ENCODE measurements at regions not wholly inside any gene's neighbourhood (a gene's known extent, or its start where the extent isn't known, plus 50 kb on each side); places are given as distances from the start of the nearest gene placed in this dataset.
"Not testable (repeated sequence)": the region's sequence is repeated elsewhere in the genome, so short reads cannot be mapped to it uniquely, and the experiment has no call there.

DNA sequence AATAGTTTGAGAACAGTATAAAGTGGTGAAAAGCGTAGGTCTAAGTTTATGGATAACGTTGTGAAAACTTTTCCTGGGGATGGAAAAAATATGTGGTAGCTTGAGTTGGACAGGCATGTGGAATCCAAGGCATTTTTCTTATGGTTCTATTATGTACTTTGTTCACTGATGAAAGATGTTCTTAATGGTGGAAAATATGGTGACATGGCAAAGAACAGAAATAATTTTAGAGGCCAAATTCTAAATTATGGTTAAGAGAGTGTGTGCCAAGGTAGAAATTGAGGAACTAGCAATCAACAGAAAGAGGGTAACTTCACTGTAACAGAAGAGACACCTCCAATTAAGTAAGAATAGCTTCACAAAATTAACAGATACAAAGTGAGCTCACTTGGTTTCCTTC is 427.8 kb downstream of the SLC6A15 start:
- Histone ChIP-seq H3K27ac (no peak overlapping the region), H3K9me3 (no peaks in the 10 kb centered on the region), H4K20me1 (no peaks in the 10 kb centered on the region), H3K36me3 (no peaks in the 10 kb centered on the region), H3K4me3 (no peak overlapping the region), H3K4me2 (no peak overlapping the region), H3K4me1 (no peaks in the 10 kb centered on the region), H3K9ac (no peak overlapping the region), H3K27me3 (no peaks in the 10 kb centered on the region)
- no peak for TF ChIP-seq Cebpa-rat (IDR thresholded peaks at IDR 0.05)

DNA sequence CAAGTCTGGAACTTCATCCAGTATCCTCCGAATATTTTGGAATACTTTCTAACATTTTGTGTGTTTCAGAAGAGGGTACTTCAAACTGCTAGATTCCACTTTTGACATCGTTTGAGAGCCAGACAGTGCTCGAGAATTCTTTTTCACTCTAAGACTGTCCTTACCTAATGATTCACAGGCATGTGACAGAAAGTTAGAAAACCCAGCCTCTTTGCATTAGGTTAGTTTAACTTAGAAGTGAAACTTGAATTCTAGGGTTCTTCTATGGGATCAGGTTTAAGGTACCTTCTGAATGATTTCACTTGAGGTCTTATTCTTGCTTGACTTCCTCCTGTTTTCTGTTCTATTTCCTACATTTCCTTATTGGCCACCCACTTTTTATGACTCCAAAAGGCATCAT is 431.8 kb downstream of the SLC6A15 start:
- Histone ChIP-seq H3K4me3 (no peak overlapping the region), H3K27me3 (no peaks in the 10 kb centered on the region), H3K27ac (no peak overlapping the region), H3K4me1 (no peaks in the 10 kb centered on the region), H4K20me1 (no peaks in the 10 kb centered on the region), H3K4me2 (no peak overlapping the region), H3K9me3 (no peaks in the 10 kb centered on the region), H3K36me3 (no peaks in the 10 kb centered on the region), H3K9ac (no peak overlapping the region)
- TF ChIP-seq Cebpa-rat (IDR thresholded peaks at IDR 0.05), result no peak

DNA sequence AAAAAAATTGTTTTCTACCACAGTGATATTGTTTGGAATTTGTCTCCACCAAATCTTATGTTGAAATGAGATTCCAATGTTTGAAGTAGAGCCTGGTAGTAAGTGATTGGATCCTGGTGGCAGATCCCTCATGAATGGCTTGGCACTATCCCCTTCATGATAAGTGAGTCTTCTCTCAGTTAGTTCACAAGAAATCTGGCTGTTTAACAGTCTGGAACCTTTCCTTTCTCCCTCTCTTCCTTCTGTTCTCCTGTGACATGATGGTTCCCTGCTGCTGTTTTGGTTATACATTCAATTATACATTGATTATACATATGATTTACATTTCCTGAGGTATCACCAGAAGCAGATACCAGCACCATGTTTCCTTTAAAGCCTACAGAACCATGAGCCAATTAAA is 442.2 kb downstream of the SLC6A15 start:
- Histone ChIP-seq H3K27ac (no peak overlapping the region), H3K27me3 (no peaks in the 10 kb centered on the region), H3K36me3 (no peaks in the 10 kb centered on the region), H3K9ac (no peak overlapping the region), H3K4me1 (no peaks in the 10 kb centered on the region), H4K20me1 (no peaks in the 10 kb centered on the region), H3K9me3 (no peaks in the 10 kb centered on the region), H3K4me2 (no peak overlapping the region), H3K4me3 (no peak overlapping the region)
- TF ChIP-seq Cebpa-rat (IDR thresholded peaks at IDR 0.05), result no peak

DNA sequence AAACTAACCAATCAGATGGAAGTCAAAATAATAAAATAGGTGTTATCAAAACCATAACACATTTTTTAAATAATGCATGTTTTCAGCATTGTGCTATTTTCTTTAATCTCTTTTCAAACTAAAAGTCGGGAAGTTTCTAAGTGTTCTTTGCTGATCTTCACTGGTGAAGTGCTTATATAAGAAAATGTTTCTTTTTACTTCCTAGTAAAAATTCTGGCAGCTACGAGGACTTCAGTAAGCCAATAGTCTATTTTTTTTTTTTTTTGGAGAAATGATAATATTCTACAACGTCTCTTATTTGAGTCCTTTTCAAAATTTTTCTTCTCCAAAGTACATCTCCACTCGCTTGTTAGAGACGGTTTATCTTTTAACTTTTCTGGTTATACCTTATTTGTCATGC is 448.0 kb downstream of the SLC6A15 start:
- no peak overlapping the region for H3K27ac ChIP-seq
- H3K4me1 ChIP-seq, result no peaks in the 10 kb centered on the region
- no peaks in the 10 kb centered on the region for H3K36me3 ChIP-seq
- TF ChIP-seq Cebpa-rat (IDR thresholded peaks at IDR 0.05), result no peak
- no peak overlapping the region for H3K4me2 ChIP-seq
- no peak overlapping the region for H3K9ac ChIP-seq
- no peaks in the 10 kb centered on the region for H3K9me3 ChIP-seq
- no peaks in the 10 kb centered on the region for H3K27me3 ChIP-seq
- H4K20me1 ChIP-seq, result no peaks in the 10 kb centered on the region
- H3K4me3 ChIP-seq, result no peak overlapping the region

DNA sequence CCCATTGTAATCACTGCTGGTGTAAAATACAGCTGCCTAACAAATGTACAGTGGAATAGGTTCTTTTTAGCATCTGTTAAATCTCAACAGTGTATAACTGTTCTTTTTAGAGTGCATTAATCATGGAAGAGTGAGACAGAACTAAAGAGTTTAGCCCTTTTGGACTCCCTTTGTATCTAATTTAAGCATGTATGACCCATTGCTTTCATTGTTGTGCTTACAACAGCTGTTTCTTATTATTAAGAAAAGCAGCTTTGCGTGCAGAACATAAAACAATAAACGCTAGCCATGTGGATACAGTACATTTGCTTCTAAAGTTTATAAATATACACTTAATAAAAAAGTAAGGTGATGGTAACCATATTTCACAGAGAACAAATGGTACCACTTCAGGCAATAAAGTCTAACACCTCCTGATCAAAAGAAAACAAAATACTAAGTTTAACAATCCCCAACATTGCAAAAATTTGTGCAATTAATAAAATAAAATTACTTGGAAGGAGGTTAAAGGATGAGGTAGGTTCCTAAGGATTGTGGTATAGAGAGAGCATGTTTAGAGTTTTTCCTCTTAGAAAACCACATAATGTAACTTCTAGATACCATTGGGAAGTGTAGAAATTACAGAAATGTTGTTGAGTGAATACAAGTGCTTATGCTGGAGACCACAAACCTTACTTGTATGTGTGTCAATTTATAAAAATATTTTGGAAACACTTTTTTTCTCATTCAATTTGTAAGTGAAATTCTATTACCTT is 448.7 kb downstream of the SLC6A15 start:
- H3K4me1 ChIP-seq, result no peaks in the 10 kb centered on the region
- H3K36me3 ChIP-seq, result no peaks in the 10 kb centered on the region
- no peaks in the 10 kb centered on the region for H3K9me3 ChIP-seq
- H3K27me3 ChIP-seq, result no peaks in the 10 kb centered on the region
- H4K20me1 ChIP-seq, result no peaks in the 10 kb centered on the region
- H3K27ac ChIP-seq, result no peak overlapping the region
- H3K4me2 ChIP-seq, result no peak overlapping the region
- H3K9ac ChIP-seq, result no peak overlapping the region
- no peak overlapping the region for H3K4me3 ChIP-seq
- TF ChIP-seq Cebpa-rat (IDR thresholded peaks at IDR 0.05), result no peak

DNA sequence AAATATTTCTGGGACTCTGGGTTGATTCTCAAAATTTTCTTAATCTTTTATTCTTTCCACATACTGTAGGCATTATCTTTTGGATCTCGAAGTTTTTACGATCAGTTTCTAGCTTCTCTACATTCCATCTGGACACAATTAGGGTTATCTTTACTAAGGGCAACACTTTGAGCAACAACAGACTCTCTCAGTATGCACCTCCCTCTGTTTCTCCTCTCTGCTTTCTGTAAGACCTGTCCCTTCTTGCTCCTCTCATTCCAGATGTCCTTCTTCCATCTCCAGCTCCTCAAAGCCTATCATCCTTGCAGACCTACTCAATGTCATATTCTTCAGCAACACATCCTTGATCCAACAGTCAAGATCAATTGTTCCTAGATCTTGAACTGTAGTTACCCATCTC is 457.0 kb downstream of the SLC6A15 start:
- Histone ChIP-seq H3K4me3 (no peak overlapping the region), H3K27ac (no peak overlapping the region), H3K4me2 (no peak overlapping the region), H3K9me3 (no peaks in the 10 kb centered on the region), H4K20me1 (no peaks in the 10 kb centered on the region), H3K27me3 (no peaks in the 10 kb centered on the region), H3K36me3 (no peaks in the 10 kb centered on the region), H3K4me1 (no peaks in the 10 kb centered on the region), H3K9ac (no peak overlapping the region)
- TF ChIP-seq Cebpa-rat (IDR thresholded peaks at IDR 0.05), result no peak

DNA sequence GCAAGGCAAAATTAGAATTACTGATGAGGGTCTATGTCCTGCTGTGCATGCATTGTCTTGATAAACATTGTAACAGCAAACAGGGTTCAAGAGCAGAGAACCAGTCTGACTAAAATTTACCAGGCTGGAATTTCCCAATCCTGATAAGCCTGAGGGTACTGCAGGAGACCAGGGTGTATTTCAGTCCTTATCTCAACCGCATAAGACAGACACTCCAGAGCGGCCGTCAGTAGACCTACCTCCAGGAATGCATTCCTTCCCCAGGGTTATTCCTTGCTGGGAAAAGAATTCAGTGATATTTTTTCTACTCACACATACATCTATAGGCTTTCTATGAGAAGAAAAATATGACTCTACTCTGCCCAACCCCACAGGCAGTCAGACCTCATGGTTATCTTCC is 466.1 kb downstream of the SLC6A15 start:
- not testable (repeated sequence) for H3K9ac ChIP-seq, H4K20me1 ChIP-seq, H3K4me3 ChIP-seq, H3K27me3 ChIP-seq, H3K27ac ChIP-seq, H3K4me1 ChIP-seq, H3K9me3 ChIP-seq, H3K36me3 ChIP-seq, H3K4me2 ChIP-seq

DNA sequence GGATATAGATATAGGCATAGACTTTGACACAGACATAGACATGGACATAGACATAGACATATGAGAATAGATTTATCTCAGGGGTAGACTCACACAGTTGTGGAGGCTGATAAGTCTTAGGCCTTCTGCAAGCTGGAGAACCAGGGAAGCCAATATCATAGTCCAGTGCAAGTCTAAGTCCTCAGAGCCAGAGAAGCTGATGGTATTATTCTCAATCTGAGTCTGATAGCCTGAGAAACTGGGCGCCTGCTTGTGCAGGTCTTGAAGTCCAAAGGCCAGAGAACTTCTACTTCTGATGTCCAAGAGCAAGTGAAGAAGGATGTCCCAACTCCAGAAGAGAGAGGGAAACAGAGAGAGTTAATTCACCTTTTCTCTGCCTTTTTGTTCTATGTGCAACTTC is 476.5 kb downstream of the SLC6A15 start:
- Histone ChIP-seq H3K4me1 (no peaks in the 10 kb centered on the region), H4K20me1 (no peaks in the 10 kb centered on the region), H3K27ac (no peak overlapping the region), H3K4me3 (no peak overlapping the region), H3K36me3 (no peaks in the 10 kb centered on the region), H3K27me3 (no peaks in the 10 kb centered on the region), H3K4me2 (no peak overlapping the region), H3K9ac (no peak overlapping the region), H3K9me3 (no peaks in the 10 kb centered on the region)
- no peak for TF ChIP-seq Cebpa-rat (IDR thresholded peaks at IDR 0.05)

DNA sequence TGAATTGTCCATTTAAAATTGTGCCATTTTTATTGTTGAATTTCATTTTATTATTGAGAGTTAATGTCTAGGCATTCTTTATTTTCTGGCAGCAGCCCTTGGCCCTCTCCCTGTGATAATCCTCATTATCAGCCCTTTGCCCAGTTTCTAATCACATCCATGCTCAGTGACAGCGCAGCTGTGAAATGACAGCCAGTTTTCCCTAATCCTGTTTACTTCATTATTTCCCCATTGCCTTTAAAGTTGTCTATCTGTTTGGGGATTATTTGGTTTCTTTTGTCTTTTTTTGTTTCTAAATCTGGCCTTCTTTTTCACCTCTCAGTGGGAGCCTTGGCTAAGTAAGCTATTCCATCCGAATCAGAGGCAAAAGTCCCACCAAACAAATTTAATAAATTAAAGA is 476.9 kb downstream of the SLC6A15 start:
- H3K9me3 ChIP-seq, result no peaks in the 10 kb centered on the region
- no peaks in the 10 kb centered on the region for H4K20me1 ChIP-seq
- no peak overlapping the region for H3K4me3 ChIP-seq
- H3K4me1 ChIP-seq, result no peaks in the 10 kb centered on the region
- no peak for TF ChIP-seq Cebpa-rat (IDR thresholded peaks at IDR 0.05)
- H3K27me3 ChIP-seq, result no peaks in the 10 kb centered on the region
- no peak overlapping the region for H3K9ac ChIP-seq
- no peak overlapping the region for H3K27ac ChIP-seq
- no peak overlapping the region for H3K4me2 ChIP-seq
- no peaks in the 10 kb centered on the region for H3K36me3 ChIP-seq

DNA sequence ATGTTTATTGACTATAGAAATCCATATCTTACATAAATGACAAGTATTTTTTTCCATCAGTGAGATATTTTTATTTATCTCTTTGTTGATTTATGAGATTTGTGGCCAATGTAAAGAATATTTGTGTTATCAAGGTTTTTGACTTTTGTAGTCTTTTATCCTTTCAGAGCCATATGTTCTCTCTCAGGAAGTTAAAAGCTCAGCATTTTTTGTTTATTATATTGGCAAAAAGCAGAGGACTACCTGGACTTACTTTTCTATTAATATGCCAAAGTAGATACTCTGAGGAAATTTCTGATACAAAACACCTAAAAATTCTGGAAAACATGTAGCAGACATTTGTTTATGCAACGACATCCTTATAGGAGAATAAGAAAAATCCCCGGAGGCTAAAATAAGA is 490.3 kb downstream of the SLC6A15 start:
- Histone ChIP-seq H3K27me3 (no peaks in the 10 kb centered on the region), H3K4me3 (no peak overlapping the region), H3K9me3 (no peaks in the 10 kb centered on the region), H3K4me1 (no peaks in the 10 kb centered on the region), H3K9ac (no peak overlapping the region), H4K20me1 (no peaks in the 10 kb centered on the region), H3K27ac (no peak overlapping the region), H3K4me2 (no peak overlapping the region), H3K36me3 (no peaks in the 10 kb centered on the region)
- no peak for TF ChIP-seq Cebpa-rat (IDR thresholded peaks at IDR 0.05)

DNA sequence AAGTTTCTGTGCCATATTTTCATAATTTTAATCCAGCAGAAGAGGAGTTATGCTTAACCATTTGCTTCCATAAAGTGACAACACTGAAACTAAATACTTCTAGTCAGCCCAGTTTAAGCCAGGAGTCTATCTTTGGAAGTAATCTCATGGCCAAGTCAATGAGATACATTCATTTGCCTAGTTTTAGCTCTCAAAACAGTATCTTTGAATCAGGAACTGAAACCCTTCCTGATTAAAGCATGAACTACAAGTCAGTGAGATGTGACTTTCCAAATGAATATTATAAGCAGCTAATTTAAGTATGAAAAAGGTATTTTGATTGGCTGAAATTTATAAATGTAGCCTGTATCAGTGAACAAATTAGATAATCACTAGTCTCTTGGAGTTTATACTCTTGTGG is 491.5 kb downstream of the SLC6A15 start:
- Histone ChIP-seq H3K36me3 (no peaks in the 10 kb centered on the region), H4K20me1 (no peaks in the 10 kb centered on the region), H3K4me2 (no peak overlapping the region)

More for the DNA sequence above, 491.5 kb downstream of the SLC6A15 start:
- Histone ChIP-seq H3K27me3 (no peaks in the 10 kb centered on the region), H3K4me3 (no peak overlapping the region), H3K9ac (no peak overlapping the region), H3K4me1 (no peaks in the 10 kb centered on the region), H3K27ac (no peak overlapping the region), H3K9me3 (no peaks in the 10 kb centered on the region)
- TF ChIP-seq Cebpa-rat (IDR thresholded peaks at IDR 0.05), result no peak
